ENCODE measurements at regions not wholly inside any gene's neighbourhood (a gene's known extent, or its start where the extent isn't known, plus 50 kb on each side); places are given as distances from the start of the nearest gene placed in this dataset.
"Not testable (repeated sequence)": the region's sequence is repeated elsewhere in the genome, so short reads cannot be mapped to it uniquely, and the experiment has no call there.

DNA sequence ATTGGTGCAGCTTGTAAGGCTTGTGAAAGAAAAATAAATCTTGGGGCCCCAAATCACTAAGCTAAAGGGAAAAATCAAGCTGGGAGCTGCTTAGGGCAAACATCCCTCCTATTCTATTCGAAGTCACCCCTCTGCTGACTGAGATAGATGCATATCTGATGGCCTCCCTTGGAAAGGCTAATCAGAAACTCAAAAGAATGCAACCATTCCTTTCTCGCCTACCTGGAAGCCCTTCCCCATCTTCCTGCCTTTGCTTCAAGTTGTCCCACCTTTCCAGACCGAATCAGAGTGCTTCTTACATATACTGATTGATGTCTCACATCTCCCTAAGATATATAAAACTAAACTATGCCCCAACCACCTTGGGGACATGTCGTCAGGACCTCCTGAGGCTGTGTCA is 240.3 kb downstream of the SKIDA1 start:
- H3K4me3 ChIP-seq (ENCODE audit: low read length), result no peak overlapping the region
- peak overlapping the region; percentile 75; the same call in 1 of the 2 replicates for H3K27ac ChIP-seq (ENCODE audit: low read depth, low read length)
- H3K9ac ChIP-seq (ENCODE audit: low read depth, low read length), result no peak overlapping the region
- peaks cover 68% of the 10 kb centered on the region for H3K4me1 ChIP-seq (ENCODE audit: insufficient read depth, low read length)
- no peaks in the 10 kb centered on the region for H3K36me3 ChIP-seq (ENCODE audit: insufficient read depth, low read length)
- H3K9me3 ChIP-seq (ENCODE audit: insufficient read depth, low read depth, low read length), result no peaks in the 10 kb centered on the region
- H3K27me3 ChIP-seq (ENCODE audit: insufficient read depth, low read length), result no peaks in the 10 kb centered on the region
- 23% methylated on average over 4 of the region's 4 CpGs for WGBS

DNA sequence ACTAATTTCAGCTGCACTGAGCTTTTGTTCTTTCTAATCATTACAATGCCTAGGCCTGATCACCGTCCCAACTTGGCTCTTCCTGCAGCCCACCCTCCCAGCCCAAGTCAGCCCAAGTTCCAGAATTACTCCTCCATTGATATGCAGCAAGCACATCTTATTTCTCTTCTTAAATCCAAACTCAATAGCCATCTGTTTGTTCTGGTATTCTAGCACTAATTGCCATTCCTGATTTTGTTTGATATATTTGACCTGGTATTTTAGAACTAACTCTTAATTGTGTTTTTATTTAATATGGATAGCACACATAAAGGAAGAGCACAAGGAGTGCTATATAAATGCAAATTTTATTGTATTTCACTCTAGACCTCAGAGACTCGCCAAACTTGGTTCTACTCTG is 241.2 kb downstream of the SKIDA1 start:
- WGBS, result 20% methylated on average over 2 of the region's 2 CpGs
- H3K27me3 ChIP-seq (ENCODE audit: insufficient read depth, low read length), result no peaks in the 10 kb centered on the region
- peaks cover 63% of the 10 kb centered on the region for H3K4me1 ChIP-seq (ENCODE audit: insufficient read depth, low read length)
- no peaks in the 10 kb centered on the region for H3K36me3 ChIP-seq (ENCODE audit: insufficient read depth, low read length)
- no peaks in the 10 kb centered on the region for H3K9me3 ChIP-seq (ENCODE audit: insufficient read depth, low read depth, low read length)
- no peak overlapping the region for H3K9ac ChIP-seq (ENCODE audit: low read depth, low read length)
- H3K27ac ChIP-seq (ENCODE audit: low read depth, low read length), result peak overlapping the region; percentile 75
- H3K4me3 ChIP-seq (ENCODE audit: low read length), result no peak overlapping the region

DNA sequence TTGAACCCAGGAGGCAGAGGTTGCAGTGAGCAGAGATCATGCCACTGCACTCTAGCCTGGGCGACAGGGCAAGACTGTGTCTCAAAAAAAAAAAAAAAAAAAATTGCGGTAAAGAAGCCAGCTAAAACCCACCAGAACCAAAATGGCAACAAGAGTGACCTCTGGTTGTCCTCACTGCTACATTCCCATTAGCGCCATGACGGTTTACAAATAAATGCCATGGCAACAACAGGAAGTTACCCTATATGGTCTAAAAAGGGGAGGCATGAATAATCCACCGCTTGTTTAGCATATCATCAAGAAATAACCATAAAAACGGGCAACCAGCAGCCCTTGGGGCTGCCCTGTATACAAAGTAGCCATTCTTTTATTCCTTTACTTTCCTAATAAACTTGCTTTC is 242.4 kb downstream of the SKIDA1 start:
- WGBS, result 62% methylated on average over 6 of the region's 6 CpGs
- H3K27me3 ChIP-seq (ENCODE audit: insufficient read depth, low read length); H3K36me3 ChIP-seq (ENCODE audit: insufficient read depth, low read length); H3K9ac ChIP-seq (ENCODE audit: low read depth, low read length); H3K4me3 ChIP-seq (ENCODE audit: low read length); H3K9me3 ChIP-seq (ENCODE audit: insufficient read depth, low read depth, low read length): not testable (repeated sequence)
- peak overlapping the region; percentile 98; the same call in 1 of the 2 replicates for H3K27ac ChIP-seq (ENCODE audit: low read depth, low read length)
- H3K4me1 ChIP-seq (ENCODE audit: insufficient read depth, low read length), result peaks cover 63% of the 10 kb centered on the region

DNA sequence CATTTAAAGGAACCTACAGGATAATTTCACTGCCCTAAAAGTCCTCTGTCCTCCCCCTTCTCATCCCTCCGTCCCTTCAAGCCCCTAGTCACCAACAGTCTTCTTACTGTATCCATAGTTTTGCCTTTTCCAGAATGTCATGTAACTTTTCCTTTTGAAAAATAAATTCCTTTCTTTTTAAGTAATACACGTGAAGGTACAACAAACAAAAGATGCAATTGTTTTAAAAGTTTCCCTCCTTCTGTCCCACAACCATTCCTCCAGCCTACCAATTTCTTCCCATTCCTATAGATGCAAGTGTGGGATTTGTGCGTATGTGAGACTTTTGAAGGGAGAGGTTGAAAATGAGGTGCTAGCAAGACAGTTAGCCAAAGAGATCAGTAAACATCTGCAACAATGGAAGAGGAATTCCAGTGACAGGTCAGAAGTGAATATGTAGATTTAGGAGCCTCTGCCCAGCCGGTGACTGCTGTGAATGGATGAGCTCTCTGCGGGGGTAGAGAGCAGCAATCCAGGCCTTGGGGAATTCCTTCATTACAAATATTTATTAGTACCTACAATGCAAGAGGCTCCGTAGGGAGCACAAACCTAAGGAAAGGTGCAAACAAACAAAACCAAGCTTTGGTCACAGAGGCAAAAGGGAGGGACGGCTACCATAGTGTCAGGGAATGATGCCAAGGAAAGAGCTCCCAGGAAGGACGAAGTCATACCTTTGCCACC is 243.6 kb downstream of the SKIDA1 start:
- H3K36me3 ChIP-seq (ENCODE audit: insufficient read depth, low read length), result no peaks in the 10 kb centered on the region
- H3K9ac ChIP-seq (ENCODE audit: low read depth, low read length), result peak overlapping the region; percentile 41
- peaks cover 63% of the 10 kb centered on the region for H3K4me1 ChIP-seq (ENCODE audit: insufficient read depth, low read length)
- WGBS, result 2% methylated on average over 7 of the region's 8 CpGs
- H3K9me3 ChIP-seq (ENCODE audit: insufficient read depth, low read depth, low read length), result no peaks in the 10 kb centered on the region
- H3K4me3 ChIP-seq (ENCODE audit: low read length), result peak overlapping the region; percentile 19; the same call in 1 of the 2 replicates
- peak overlapping the region; percentile 98 for H3K27ac ChIP-seq (ENCODE audit: low read depth, low read length)
- no peaks in the 10 kb centered on the region for H3K27me3 ChIP-seq (ENCODE audit: insufficient read depth, low read length)

DNA sequence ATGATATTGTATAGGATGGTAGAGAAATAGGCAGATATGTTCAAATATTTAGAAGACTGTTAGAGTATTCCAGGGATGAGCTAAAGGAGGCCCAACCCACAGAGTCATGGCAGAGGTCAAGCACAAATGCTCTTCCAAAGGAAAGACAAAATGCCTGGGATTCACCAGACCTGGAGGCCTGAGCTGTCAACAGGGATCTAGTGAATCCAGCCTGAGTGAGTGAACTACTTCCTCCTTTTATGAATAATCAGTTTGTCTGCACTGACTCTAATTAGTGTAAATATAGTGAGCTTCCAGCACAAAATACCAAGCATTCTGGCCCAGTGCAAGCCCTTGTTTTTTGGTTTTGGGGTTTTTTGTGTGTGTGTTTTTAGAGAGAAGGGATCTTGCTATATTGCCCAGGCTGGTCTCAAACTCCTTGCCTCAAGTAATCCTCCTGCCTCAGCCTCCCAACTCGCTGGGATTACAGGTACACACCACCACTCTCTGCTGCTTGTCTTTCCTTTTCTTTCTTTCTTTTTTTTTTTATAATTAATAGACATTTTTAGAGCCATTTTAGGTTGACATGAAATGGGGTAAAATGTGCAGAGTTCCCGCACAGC is 244.4 kb downstream of the SKIDA1 start:
- WGBS, result 33% methylated on average over 2 of the region's 2 CpGs
- H3K36me3 ChIP-seq (ENCODE audit: insufficient read depth, low read length), result no peaks in the 10 kb centered on the region
- no peaks in the 10 kb centered on the region for H3K9me3 ChIP-seq (ENCODE audit: insufficient read depth, low read depth, low read length)
- H3K9ac ChIP-seq (ENCODE audit: low read depth, low read length), result peak overlapping the region; percentile 41; the same call in 1 of the 2 replicates
- no peaks in the 10 kb centered on the region for H3K27me3 ChIP-seq (ENCODE audit: insufficient read depth, low read length)
- peak overlapping the region; percentile 92 for H3K27ac ChIP-seq (ENCODE audit: low read depth, low read length)
- peaks cover 61% of the 10 kb centered on the region for H3K4me1 ChIP-seq (ENCODE audit: insufficient read depth, low read length)
- no peak overlapping the region for H3K4me3 ChIP-seq (ENCODE audit: low read length)

DNA sequence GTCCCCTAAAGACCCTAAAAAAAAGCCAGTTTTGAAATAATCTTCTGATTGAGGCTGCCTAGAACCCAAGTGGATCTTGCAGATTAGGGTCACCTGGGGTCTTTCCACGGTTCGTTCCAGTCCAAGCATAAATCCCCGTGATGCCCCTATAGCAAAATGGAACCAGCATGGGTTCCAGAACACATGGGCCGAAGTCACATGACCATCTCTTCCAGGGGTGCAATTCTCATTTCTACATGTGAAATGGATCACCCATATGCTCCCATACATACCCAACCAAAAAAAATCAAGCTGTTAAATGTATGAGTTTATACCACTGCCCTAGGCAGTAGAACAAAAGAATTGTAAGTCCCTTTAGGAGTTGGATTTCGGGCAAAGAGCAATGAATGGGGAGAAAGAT is 245.4 kb downstream of the SKIDA1 start:
- no peaks in the 10 kb centered on the region for H3K36me3 ChIP-seq (ENCODE audit: insufficient read depth, low read length)
- 85% methylated on average over 5 of the region's 5 CpGs for WGBS
- H3K4me3 ChIP-seq (ENCODE audit: low read length), result no peak overlapping the region
- no peak overlapping the region for H3K9ac ChIP-seq (ENCODE audit: low read depth, low read length)
- peaks cover 51% of the 10 kb centered on the region for H3K4me1 ChIP-seq (ENCODE audit: insufficient read depth, low read length)
- H3K27ac ChIP-seq (ENCODE audit: low read depth, low read length), result peak overlapping the region; percentile 92
- no peaks in the 10 kb centered on the region; the same call in 1 of the 2 replicates for H3K9me3 ChIP-seq (ENCODE audit: insufficient read depth, low read depth, low read length)
- H3K27me3 ChIP-seq (ENCODE audit: insufficient read depth, low read length), result no peaks in the 10 kb centered on the region

DNA sequence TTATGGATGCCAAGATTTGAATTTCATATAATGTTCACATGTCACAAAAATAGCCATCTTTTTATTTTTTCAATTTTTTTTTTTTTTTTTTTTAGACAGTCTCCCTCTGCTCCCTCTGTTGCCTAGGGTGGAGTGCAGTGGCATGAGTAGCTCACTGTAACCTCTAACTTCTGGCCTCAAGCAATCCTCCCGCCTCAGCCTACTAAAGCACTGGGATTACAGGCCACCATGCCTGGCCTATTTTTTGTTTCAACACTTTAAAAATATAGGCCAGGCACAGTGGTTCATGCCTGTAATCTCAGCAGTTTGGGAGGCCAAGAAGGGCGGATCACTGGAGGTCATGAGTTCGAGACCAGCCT is 246.3 kb downstream of the SKIDA1 start:
- no peak overlapping the region for H3K4me3 ChIP-seq (ENCODE audit: low read length)
- H3K9me3 ChIP-seq (ENCODE audit: insufficient read depth, low read depth, low read length), result no peaks in the 10 kb centered on the region; the same call in 1 of the 2 replicates
- WGBS, result 91% methylated on average over 3 of the region's 3 CpGs
- H3K9ac ChIP-seq (ENCODE audit: low read depth, low read length), result no peak overlapping the region
- H3K27me3 ChIP-seq (ENCODE audit: insufficient read depth, low read length), result no peaks in the 10 kb centered on the region
- H3K4me1 ChIP-seq (ENCODE audit: insufficient read depth, low read length), result peaks cover 42% of the 10 kb centered on the region
- H3K27ac ChIP-seq (ENCODE audit: low read depth, low read length), result 0 out of 2 replicates have a peak overlapping the region, but pooled peaks have one; percentile 44
- no peaks in the 10 kb centered on the region for H3K36me3 ChIP-seq (ENCODE audit: insufficient read depth, low read length)

DNA sequence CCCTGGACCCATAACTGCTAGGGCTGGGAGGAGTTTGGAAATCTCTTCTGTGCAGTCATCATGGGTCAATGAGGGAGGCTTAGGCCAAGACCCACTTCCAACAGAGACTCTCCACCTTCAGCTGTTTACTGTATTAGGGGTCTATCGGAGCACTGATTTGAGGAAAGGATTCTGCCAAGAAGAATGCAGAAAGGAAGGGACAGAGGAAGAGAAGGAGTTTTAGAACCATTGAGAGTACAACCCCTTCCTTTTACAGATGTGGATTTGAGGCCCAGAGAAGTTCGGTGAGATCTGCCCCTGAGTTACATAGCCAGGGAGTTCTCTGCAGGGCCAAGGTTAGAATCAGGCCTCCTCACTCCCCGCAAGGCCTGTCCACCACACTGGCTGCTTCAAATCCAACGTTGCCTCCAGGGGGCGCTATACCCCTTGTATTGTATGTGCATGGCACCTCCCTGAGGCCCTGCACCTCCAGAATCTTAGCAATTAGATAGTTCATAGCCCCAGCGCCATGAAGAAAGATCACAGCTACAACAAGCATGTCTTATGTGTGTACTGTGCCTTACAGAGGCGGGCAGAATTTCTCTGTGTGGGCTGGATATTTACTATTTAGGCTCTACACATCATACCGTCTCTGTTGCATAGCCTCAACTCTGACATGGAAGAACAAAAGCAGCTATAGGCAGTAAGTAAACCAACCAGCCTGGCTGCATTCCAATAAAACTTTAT is 246.8 kb downstream of the SKIDA1 start:
- WGBS, result 37% methylated on average over 8 of the region's 8 CpGs
- no peaks in the 10 kb centered on the region for H3K36me3 ChIP-seq (ENCODE audit: insufficient read depth, low read length)
- H3K9ac ChIP-seq (ENCODE audit: low read depth, low read length), result no peak overlapping the region

DNA sequence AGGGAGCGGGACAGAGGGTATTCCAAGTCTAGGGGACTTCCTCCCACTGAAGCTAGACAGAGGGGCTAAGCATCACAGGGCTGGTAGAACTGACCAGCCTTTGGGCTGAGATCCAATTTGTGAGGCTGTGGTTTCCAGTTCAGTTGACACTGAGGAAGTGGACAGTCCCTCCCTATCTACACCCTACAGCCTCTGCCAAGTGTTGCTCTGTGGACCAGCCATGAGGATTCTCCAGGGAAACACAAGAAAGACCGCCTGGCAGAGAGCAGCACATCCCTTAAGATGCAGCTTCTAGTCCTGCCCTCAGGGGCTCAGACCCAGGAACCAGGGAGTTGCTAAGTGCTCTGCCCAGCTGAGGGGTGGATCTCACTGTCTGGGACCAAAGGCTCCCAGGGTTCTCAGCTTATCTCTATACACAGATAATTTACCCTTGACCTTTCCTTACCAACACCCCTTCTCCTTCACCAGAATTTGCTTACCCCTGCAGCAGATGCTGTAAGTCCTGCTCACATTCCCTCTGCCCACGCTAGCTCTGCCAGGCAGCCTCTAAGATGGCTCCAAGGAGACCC is 252.0 kb downstream of the SKIDA1 start:
- Histone ChIP-seq H3K9me3 (ENCODE audit: insufficient read depth, low read depth, low read length) (peaks cover 7% of the 10 kb centered on the region), H3K27ac (ENCODE audit: low read depth, low read length) (no peak overlapping the region), H3K9ac (ENCODE audit: low read depth, low read length) (no peak overlapping the region), H3K4me1 (ENCODE audit: insufficient read depth, low read length) (no peaks in the 10 kb centered on the region), H3K36me3 (ENCODE audit: insufficient read depth, low read length) (peaks cover 7% of the 10 kb centered on the region; the same call in 1 of the 2 replicates), H3K27me3 (ENCODE audit: insufficient read depth, low read length) (no peaks in the 10 kb centered on the region), H3K4me3 (ENCODE audit: low read length) (no peak overlapping the region)
- 93% methylated on average over 3 of the region's 3 CpGs for WGBS

More for the DNA sequence above, 246.8 kb downstream of the SKIDA1 start:
- no peaks in the 10 kb centered on the region; the same call in 1 of the 2 replicates for H3K9me3 ChIP-seq (ENCODE audit: insufficient read depth, low read depth, low read length)
- no peak overlapping the region for H3K4me3 ChIP-seq (ENCODE audit: low read length)
- peaks cover 38% of the 10 kb centered on the region for H3K4me1 ChIP-seq (ENCODE audit: insufficient read depth, low read length)
- no peak overlapping the region; the same call in 1 of the 2 replicates for H3K27ac ChIP-seq (ENCODE audit: low read depth, low read length)
- H3K27me3 ChIP-seq (ENCODE audit: insufficient read depth, low read length), result no peaks in the 10 kb centered on the region

DNA sequence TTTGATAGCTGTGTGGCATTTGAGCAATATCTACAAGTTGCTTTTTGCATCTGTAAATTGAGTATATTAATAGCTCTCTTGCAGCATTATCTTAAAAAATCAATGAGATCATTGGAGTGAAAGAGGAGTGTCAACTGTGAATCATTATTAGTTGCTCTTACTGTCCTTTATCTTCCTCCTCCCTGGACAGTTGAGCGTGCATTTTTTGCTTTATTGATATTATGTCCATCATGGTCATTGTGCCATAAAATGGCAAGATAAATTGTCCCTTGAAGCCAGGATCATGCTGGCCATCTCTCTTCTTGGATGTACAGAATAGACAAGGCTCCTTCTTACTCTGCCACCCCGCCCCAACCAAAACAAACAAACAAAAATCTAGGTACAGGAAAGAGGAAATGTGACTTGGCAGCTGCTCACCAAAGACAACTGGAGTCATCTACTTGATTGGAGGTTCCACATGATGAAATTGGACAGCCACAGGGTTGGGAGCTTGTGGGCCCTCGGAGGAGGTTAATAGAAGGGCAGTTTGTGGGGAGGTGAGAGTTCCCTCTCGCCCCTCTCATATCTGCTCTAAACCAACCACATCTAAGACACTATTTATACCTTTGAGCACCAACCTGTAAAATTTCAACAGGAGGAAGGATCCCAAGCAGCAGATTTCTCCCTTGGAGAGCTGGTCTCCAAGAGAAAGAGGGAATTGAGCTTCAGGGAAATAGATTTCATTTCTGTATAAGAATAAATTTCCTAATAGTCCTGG is 252.7 kb downstream of the SKIDA1 start:
- WGBS, result 100% methylated on average over 1 of the region's 4 CpGs
- Histone ChIP-seq H3K9me3 (ENCODE audit: insufficient read depth, low read depth, low read length) (peaks cover 7% of the 10 kb centered on the region), H3K27ac (ENCODE audit: low read depth, low read length) (no peak overlapping the region), H3K36me3 (ENCODE audit: insufficient read depth, low read length) (peaks cover 8% of the 10 kb centered on the region; the same call in 1 of the 2 replicates), H3K9ac (ENCODE audit: low read depth, low read length) (no peak overlapping the region), H3K27me3 (ENCODE audit: insufficient read depth, low read length) (no peaks in the 10 kb centered on the region), H3K4me1 (ENCODE audit: insufficient read depth, low read length) (no peaks in the 10 kb centered on the region), H3K4me3 (ENCODE audit: low read length) (no peak overlapping the region)

Measured in HUES64 (cell line).